Stimulated activated CD8-positive, alpha-beta memory T cell treated with anti-CD3 and anti-CD28 coated beads, Interleukin-4, amount 100 ng/mL, for 48 hours (primary cell): ENCODE measurements at regions not wholly inside any gene's neighbourhood (a gene's known extent, or its start where the extent isn't known, plus 50 kb on each side); places are given as distances from the start of the nearest gene placed in this dataset.

ENCODE experiments used
- DNase-seq: peaks from one replicate; pipeline ENCODE4 v3.0.0-alpha.2; 2020

GRCh38 chr14:36408388-36408787 lies 88.0 kb upstream of the MBIP start:
- DNase-seq = no peak

- no peak for DNase-seq
Measured at GRCh38 chr14:36405589-36406274, 85.3 kb upstream of the MBIP start.

- no peak for DNase-seq
Measured at GRCh38 chr14:36402867-36403266, 82.4 kb upstream of the MBIP start.

DNA sequence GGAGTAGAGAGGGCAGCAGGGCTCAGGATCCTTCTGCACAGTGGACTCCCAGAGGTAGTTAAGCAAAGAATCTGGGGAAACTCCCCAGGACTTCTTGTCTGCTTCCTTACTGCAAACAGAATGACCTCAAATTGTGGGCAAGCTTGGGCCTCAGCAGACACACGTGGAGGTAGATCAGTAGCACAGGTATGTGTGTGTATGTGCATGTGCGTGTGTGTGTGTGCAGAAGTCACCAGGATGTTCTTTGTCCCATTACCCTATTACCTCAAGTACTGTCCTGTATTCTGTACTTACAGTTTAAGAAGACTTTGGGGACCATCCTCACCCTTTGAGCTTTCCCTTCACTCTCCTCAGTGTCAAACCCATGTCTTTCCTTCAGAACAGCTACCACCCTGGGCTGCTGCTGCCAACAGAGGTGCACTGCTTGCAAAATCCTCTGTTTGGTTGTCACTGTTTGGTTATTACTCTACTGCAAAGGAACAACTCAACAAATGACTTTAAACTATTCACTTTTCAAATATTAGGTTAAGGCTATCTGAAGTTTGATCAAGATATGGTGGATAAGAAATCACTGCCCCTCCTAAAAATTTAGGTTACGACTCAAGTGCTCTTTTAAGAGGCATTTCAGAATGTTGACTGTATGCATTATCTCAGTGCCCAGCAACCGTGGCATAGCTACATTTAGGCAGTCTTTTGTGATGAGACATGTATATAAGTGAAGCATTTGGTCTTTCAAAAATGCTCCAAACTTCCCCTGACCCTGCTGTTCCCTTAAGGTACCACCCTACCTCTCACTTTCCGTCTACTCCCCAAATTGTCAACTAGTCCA lies 78.2 kb upstream of the MBIP start:
- DNase-seq = no peak

- DNase-seq = no peak
Measured at GRCh38 chr14:36397357-36397756, 76.9 kb upstream of the MBIP start.

- DNase-seq = no peak
Measured at GRCh38 chr14:36396798-36397197, 76.4 kb upstream of the MBIP start.

DNA sequence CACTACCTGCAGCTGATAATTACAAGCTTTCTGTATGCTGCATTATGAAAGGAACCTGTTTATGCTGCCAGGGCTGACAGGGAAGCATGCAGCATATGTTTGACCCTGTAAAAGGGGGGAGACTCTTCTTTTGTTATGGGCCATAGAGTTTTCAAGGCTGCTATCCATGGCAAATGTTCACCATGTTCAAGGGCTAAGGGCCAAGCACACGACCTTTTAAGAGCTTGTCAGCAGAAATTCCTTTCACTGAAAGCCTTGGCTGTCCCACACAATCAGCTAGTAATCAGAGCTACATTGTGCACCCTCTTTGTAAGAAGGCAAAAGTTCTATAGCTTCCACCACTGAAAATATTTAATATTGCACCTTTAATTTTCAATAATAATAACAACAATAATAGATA lies 74.2 kb upstream of the MBIP start:
- DNase-seq = no peak

- no peak for DNase-seq
Measured at GRCh38 chr14:36390718-36391117, 70.3 kb upstream of the MBIP start.

DNA sequence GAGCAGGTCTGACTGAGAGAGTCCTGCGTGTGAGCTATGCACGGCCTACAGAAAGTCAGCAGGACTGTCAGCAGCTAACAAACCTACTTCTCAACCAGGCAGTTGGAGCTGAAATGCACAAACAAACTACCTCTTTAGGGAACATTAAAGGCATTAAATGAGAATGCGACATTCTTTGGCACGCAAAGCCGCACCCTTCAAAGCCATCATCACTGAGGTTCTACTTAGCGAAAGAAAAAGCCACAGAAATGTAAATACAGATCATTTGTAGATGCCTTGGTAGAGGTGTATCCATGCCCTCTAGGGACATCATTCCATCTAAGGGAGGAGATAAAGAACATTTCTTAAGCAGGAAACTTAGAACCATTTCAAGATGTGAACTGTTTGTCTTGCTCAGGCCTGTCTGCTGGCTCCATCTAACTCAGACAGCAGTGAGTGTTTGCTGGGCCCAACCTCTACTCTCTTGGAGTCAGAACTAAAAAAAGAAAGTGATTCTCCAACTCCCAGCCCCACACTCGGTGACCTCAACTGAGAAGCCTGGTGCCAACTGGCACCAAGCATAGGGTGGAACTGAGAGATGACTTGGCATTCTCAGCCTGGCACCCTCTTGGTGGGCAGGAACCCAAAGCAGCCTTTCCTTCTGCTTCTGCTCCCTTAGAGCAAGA lies 63.5 kb upstream of the MBIP start:
- DNase-seq = no peak

GRCh38 chr14:36373982-36374673 lies 53.7 kb upstream of the MBIP start:
- DNase-seq = peak; percentile 85
